Inferior parietal cortex (tissue), 1 donor: ENCODE measurements at regions not wholly inside any gene's neighbourhood (a gene's known extent, or its start where the extent isn't known, plus 50 kb on each side); places are given as distances from the start of the nearest gene placed in this dataset.
"Not testable (repeated sequence)": the region's sequence is repeated elsewhere in the genome, so short reads cannot be mapped to it uniquely, and the experiment has no call there.

ENCODE experiments used
- DNase-seq: peaks from one replicate; pipeline ENCODE4 v3.0.0-alpha.2; 2016; ENCODE audit errors: extremely low spot score

DNA sequence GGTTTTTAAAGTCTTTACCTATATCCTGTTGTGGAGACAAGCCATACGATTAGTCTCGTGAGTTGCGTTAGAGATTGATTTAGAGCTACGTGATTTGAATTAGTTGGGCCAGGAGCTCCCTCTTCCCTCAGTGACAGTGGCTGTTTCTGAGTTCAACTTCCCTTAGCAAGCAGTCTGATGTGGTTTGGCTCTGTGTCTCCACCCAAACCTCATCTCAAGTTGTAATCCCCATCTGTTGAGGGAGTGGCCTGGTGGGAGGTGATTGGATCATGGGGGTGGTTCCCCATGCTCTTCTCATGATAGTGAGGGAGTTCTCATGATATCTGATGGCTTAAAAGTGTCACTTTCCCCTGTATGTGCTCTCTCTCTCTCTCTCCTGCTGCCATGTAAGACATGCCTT, 192.9 kb upstream of the PTGFR start:
- DNase-seq: no peak

DNA sequence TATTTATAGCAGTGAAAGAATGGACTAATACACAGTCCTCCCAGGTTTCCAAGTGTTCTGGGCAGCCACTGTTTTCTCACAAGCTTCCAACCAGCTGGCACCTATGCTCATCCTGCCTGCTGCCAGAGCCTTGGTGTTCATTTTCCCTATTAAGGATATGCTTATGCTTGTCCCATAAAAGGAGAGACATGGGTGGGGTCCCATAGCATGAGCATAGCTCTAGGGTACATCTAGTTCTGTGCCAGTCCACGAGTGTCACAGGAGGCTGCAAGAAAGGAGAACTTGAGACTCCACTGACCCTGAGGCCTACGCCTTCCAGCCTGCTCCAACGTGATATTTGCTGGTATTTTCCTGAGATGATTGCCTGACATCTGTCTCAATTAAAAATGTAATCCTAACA, 192.4 kb upstream of the PTGFR start:
- DNase-seq: no peak

DNA sequence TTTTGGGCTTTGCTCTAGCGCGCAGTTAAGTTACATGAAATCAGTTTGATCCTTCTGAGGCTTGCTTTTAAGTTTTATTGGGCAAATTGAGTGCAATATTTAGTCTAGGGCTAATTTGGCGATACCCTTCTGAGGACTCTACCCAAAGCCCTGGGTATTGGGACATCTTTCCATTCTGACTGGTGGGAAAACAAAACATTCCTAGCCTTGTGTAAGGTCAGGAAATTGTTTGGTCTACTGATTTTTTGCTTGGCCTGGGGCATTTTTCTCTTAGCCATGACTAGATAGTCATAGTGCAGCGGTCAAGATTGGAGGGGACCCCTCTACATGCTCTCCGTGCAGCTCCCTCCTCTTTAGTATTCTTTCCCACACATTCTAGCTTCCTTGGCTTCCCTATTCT, 189.6 kb upstream of the PTGFR start:
- DNase-seq: no peak

DNA sequence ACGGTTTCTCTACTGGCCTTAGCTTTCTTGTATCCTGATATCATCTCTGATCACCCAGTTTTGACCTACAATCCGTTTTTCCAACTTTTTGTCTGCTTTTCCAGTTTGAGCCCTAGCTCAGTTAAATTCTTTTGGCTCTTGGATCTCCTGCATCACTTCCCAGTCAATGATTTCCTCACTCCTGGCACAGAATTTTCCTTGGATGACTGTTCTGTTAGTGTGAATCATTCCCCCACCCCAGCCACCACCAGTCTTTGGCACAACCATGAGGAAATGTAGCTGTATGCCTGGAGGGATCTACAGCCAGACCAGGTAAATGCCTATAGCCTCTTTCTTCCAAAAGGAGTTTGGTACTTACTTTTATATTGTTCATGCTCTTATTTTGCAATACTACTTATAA, 187.2 kb upstream of the PTGFR start:
- DNase-seq: no peak

DNA sequence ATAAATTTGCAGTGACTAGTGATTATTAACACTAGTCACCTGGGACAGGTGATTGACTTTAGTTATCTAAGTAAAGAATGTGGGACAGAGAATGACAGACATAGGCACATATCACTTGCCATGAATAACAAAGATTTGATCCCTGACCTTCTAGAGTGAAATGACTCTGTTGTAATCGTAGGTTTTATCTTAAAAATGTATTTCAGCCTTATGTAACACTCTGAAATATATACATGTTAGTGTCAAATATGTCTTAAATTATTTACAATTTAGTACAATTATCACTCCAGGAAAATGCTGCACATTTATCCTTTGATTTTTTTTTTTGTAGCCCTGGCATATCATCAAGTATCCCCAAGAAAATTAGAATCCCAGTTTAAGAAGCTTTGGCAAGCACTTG, 186.4 kb upstream of the PTGFR start:
- no peak for DNase-seq

DNA sequence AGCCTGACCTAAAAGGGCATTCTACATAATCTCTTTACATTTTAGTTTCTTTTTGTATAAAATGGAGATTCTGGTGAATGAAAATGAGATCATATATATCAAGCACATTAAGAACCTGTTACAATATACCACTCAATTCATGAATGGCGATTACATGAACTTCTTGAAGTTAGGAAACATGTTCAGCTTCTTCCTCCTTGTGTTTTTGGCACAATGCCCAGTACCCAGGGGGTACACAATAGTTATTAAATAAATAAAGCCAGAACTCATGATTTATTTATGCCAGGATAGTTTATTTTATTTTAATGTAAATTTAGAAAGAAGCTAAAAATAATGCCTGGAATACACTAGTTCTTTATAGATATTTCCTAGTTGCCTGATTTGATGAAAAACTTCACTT, 186.0 kb upstream of the PTGFR start:
- no peak for DNase-seq

DNA sequence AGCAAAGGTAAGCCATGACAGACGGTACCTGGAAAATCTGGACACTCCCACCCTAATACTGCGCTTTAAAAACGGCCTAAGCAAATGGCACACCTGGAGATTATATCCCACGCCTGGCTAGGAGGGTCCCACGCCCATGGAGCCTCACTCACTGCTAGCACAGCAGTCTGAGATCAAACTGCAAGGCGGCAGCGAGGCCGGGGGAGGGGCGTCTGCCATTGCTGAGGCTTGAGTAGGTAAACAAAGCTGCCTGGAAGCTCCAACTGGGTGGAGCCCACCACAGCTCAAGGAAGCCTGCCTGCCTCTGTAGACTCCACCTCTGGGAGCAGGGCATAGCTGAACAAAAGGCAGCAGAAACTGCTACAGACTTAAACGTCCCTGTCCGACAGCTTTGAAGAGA, 180.5 kb upstream of the PTGFR start:
- DNase-seq: not testable (repeated sequence)

DNA sequence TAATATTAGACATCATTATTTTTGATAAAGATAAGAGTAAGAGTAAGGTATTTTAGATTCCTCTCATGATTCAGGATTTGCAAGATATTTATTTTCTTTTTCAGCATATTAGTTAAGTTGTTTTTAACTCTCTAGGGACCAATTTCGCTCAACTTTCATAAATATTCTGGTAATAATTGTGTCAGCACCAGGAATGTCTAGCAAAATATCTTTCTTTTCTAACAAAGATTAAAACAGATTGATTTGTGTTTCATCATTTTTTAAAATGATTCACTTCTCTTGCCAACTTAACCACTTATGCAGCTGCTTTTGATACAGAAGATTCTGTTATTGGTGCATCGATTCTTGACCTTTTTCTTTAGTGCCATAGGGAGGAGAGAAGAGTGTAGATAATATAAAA, 172.8 kb upstream of the PTGFR start:
- DNase-seq: no peak

DNA sequence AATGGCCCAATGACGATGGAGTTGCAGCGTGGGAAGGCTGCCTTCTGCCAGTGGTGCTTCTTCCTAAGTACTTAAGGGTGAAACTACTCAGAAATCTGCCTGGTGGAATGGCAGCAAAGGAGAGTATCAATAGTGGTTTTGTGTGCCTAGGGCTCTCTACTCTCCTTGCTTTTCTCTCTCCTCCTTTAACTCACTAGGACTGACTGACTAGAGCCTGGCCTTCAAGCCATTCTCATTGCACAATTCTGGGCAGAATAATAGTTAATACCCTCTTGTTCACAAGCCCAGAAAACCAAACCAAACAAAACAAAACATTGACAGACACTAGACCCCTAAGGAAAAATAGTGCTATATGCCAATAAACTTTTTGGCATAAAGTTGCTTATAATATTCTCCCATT, 171.2 kb upstream of the PTGFR start:
- no peak for DNase-seq

DNA sequence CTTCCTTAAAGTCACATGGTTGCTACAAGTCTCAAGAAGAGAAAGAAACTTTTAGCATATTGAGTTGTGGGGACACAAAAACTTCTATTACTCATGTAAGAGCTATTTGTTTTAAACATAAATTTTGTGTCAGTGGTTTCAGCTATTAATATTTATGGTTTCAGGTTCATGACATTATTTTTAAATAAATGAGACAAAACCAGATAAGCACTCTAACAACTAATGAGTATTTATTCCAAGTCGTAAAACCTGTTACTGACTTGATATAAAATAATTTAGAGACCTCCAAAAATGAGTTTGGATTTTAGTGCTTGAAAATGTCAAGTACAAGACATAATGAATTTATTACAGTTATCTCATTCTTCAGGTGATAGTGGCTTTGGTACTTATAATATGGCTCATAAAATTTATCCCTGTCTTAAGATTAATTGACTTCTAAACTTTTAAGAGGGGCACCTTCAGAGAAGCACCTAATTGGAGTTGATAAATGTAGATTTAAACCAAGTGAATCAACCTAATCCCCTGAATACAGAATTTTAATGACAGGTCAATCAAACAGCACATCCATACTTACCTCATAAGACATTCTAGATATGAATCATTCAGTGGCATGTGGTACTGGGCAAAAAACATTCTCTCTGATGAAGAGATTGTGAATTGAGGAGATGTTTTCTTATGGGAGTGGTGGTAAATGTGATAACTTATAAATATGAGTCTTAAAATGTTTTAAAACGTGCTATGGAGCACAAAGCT, 167.7 kb upstream of the PTGFR start:
- DNase-seq: no peak

DNA sequence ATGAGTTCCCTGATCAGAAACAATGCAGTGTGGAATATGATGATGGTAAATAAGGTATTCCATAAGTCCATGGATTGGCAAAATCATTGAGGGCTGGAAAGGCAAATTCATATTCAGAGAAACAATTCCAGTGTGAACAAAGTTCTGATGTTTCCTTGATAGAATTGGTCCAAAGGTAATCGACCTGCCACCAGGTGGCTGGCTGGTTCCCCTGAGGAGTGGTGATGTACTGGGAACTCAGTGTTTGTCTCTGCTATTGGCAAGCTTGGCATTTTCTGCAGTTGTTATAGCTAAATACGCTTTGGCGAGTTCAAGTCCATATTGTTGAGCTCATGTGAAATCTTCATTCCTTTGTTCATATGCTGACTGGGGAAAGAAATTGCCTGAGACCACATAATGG, 165.5 kb upstream of the PTGFR start:
- no peak for DNase-seq

DNA sequence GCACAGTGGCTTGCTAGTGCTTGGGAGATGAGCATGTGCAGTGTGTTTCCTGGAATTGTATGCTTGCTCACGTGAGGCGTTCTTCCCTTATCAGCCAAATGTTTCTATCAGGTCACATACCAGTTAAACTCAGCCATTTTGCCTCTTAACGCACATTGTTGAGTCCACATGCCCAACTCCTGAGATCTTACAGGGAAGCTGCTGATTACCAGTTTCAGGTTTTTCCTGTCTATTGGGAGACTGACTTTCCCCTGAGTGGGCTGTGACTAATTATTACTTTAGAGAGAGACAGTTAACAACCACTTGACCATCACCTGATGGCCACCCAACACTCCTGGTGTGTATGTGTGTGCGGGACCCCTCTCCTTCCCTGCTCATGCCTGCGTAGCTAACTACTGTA, 161.3 kb upstream of the PTGFR start:
- no peak for DNase-seq

DNA sequence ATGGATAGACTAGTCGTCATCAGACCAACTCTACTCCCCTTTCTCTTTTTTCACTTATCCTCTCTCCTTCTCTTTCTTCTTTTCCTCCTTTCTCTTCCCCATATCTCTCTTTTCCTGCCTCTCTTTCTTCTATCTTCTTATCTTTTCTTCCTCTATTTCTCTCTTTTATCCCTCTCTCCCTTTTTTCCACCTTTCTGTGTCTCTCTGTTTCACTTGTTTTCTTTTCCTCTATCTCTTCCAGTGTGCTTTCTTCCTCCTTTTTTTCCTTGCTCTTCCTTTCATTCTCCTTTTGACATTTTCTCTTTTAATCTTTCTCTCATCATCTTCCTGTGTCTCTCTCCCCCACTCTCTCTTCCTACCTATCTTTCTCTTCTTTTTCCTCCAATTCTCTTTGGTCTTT, 159.0 kb upstream of the PTGFR start:
- DNase-seq: no peak

DNA sequence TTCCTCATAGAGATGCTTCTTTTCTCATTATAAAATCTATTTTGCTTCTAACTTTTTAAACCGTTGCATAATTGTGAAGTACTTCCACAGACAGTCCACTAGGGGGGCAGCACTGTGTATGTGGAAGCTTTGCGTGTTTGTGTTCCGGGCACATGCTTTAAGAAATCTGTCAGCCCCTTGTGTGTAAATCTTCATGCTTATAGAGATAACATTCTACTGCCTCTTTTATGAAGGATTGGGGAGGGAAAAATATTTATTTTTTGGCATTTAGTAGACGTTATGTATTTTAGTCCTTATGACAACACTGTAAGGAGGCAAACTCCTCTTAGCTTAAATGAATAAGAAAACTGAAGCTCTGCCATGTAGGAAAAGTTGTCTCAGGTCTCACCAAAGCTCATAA, 157.3 kb upstream of the PTGFR start:
- no peak for DNase-seq

DNA sequence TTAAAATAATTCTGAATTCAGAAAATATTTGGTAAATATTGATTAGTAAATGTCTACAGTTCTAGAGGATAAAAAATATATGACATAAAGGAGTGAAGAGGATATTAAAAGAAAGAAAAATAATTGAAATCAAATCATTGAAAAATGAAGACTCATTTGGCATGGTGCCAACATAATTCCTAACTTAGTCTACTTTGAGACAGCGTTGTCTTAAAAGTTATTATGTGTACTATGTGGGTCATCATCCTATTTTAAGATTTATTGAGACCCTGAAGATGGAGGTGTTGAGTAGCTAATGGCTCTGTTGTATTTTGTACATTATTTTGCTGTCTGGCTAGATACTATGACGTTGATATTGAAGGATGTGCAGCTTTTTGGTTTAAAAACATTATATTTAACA, 156.7 kb upstream of the PTGFR start:
- no peak for DNase-seq

DNA sequence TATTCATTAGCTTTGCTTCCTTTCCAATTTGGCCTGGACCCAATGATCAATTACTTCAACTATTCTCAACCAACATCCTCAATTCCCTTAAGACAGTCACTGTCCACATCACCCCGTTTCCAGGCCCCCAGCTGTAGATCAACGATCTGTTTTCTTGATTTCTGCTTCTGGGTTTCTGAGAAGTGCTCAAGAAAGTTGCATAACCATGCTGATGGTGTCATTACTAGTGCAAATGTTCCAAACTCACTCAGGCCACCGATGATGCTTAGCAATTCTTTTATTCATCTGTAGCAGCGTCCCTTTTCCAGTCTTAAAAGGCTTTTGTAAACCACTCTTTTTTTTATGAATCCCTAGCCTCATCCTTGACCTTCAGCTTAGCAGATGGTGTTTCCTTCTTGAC, 155.8 kb upstream of the PTGFR start:
- DNase-seq: no peak

DNA sequence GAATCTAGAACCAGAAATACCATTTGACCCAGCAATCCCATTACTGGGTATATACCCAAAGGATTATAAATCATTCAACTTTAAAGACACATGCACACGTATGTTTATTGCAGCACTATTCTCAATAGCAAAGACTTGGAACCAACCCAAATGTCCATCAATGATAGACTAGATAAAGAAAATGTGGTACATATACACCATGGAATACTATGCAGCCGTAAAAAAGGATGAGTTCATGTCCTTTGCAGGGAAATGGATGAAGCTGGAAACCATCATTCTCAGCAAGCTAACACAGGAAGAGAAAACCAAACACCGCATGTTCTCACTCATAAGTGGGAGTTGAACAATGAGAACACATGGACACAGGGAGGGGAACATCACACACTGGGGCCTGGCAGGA, 154.0 kb upstream of the PTGFR start:
- not testable (repeated sequence) for DNase-seq

DNA sequence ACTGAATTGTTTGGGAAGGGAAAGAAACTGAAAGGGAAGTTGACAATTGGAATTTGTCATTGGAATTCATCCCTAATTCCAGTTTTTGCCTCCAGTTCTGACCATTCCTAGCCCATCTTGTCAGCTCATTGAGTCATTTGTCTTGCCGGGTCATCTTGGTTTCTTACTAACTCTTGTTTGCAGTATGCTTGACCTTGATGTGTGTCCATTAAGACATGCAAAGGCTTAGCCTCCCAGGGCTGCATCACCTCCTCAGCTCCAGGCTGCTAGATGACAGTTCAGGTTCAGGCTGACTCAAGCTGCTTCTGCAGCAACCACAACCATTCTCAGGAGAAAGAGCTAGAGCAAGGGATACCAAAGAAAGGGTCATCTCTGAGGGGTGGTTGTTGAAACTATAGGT, 151.3 kb upstream of the PTGFR start:
- DNase-seq: no peak

DNA sequence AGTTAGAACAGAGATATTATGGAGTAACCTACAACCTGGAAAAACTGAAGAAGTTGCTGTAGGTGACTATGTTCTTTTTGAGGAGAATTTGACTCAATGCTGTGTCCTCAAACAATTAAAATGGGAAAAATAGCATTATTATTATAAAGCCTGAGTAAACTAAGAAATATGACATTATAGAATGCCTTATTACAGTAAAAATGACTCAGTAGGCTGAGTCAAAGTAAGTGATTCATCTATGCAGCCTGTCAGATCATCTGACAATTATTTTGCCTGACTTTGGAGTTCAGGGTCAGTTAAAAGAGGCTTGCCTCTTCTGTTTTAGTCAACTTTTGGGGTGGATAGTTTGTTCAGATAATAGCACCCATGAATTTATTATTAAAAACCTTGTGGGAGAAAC, 150.8 kb upstream of the PTGFR start:
- no peak for DNase-seq

DNA sequence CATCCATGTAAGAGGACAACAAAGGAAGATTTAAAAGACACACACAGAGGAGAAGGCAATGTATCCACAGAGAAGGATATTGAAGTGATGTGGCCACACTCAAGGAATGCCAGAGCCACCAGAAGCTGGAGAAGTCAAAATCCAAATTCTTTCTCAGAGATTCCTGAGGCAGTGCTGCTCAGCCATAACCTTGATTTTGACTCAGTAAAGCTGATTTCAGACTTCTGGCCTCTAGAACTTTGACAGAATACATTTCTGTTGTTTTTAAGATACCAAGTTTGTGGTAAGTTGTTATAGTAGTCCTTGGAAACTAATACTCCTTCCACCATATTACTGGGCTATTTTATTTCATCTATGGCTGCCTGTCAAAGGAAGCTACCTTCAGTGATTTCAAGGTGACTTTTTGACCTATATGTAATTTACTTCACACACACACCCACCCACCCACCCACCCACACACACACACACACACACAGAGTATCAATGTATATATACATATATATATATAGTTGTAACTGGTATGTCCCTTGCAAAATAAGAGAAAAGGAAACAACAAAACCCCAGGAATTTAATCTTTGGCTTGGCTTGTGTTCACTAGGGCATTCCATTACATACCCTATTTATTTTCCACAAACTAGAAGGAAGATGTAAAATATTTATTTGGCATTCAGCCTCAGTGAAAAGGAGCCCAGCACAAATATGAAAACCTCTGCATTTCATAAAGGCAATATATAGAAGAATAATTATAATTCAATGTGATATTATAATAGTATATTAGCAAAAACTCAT, 142.1 kb upstream of the PTGFR start:
- DNase-seq: no peak

DNA sequence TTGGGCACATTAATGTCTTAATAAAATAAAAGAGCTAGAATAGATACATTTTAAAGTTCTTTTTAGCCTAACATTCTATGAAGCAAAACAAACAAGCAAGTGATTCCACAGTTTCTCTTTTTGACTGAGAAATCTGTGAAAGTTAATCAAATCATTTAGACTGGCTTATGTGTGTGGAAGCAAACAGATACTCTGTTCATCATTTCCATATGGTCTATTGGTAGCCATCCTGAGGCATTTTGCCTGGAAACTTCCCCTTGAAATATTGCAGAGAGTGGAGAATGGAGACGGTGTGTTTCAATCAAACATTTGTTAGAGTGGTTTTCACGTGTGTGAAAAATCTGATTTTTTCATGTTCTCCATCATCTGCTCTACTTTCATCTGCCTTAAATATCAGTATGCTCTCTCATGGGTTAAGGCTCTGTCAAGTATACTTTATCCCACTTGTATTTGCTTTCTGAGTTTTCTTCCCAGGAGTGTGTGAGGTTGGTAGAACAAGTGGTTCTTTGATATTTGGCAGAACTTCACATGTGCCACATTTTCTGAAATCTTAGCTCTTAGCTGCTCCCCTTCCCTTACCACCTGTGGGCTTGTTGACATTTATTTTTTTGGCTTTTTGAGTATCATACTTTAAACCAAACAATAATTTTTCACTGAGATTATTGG, 139.1 kb upstream of the PTGFR start:
- DNase-seq: no peak

DNA sequence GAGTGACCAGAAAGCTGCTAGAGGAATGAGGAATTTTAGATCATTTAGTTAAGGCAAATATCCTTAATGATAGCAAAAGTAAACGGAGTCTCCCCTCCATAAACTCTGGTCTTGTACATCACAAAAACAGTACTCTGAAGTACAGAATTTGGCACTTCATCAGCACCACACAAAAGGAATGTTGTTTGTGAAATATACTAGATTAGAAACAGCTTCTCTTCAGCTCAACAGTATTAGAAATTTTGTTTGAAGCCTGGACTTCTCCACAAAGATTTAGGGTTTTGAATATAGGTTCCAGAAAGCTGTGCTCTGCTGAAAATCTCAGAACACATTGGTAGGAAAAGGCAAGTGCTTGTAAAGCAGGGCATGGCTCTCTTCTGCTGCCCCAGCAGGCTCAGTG, 135.1 kb upstream of the PTGFR start:
- no peak for DNase-seq

DNA sequence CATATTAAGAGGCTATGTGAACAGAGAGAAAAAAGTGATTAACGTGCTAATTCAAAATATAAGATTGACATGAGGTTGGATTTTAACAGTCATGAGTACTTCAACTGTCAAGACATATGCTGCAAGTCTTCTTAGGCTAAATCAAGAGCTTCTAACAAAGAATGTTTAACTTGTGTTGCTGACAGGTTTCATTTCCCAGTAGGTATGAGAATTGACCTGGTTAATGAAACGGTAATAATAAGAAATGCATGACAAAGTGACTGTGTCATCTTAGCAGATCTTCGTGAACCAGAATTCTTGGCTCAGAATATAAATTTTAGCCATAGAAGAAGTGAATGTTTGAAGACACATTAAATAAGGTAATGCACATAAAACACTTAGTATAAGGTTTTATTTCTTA, 132.6 kb upstream of the PTGFR start:
- no peak for DNase-seq
